ENCODE measurements at regions not wholly inside any gene's neighbourhood (a gene's known extent, or its start where the extent isn't known, plus 50 kb on each side); places are given as distances from the start of the nearest gene placed in this dataset.
A peak's percentile ranks its signal among the peaks of the same experiment; 100 is the strongest.

GRCh38 chr6:6714118-6714897, 125.8 kb downstream of the LY86 start:
- H3K4me1 ChIP-seq (ENCODE audit: control insufficient read depth in 5 of 5, insufficient read depth in 5 of 5, low read length in 5 of 5), result peaks cover 9 to 39% (median 31%) of the 10 kb centered on the region in 5 donors
- no peak overlapping the region for H3K4me3 ChIP-seq (ENCODE audit: low read depth in 1 of 5, low read length in 5 of 5)
- no peaks in the 10 kb centered on the region for H3K27me3 ChIP-seq (ENCODE audit: control insufficient read depth in 5 of 5, insufficient read depth in 4 of 5, low read length in 5 of 5)
- H3K9me3 ChIP-seq (ENCODE audit: control insufficient read depth in 5 of 5, low read length in 5 of 5), result no peaks in the 10 kb centered on the region
- no peak overlapping the region for H3K27ac ChIP-seq (ENCODE audit: low read depth, low read length)
- H3K9ac ChIP-seq (ENCODE audit: low read length in 5 of 5), result no peak overlapping the region
- no peaks in the 10 kb centered on the region for H3K36me3 ChIP-seq (ENCODE audit: control insufficient read depth in 5 of 5, insufficient read depth in 5 of 5, low read length in 5 of 5)

GRCh38 chr6:6714953-6715352, 126.4 kb downstream of the LY86 start:
- Histone ChIP-seq H3K27ac (ENCODE audit: low read depth, low read length) (no peak overlapping the region), H3K4me3 (ENCODE audit: low read depth in 1 of 5, low read length in 5 of 5) (no peak overlapping the region), H3K27me3 (ENCODE audit: control insufficient read depth in 5 of 5, insufficient read depth in 4 of 5, low read length in 5 of 5) (no peaks in the 10 kb centered on the region), H3K4me1 (ENCODE audit: control insufficient read depth in 5 of 5, insufficient read depth in 5 of 5, low read length in 5 of 5) (peaks cover 9 to 39% (median 31%) of the 10 kb centered on the region in 5 donors), H3K9me3 (ENCODE audit: control insufficient read depth in 5 of 5, low read length in 5 of 5) (no peaks in the 10 kb centered on the region), H3K36me3 (ENCODE audit: control insufficient read depth in 5 of 5, insufficient read depth in 5 of 5, low read length in 5 of 5) (no peaks in the 10 kb centered on the region), H3K9ac (ENCODE audit: low read length in 5 of 5) (no peak overlapping the region)

- H3K27ac ChIP-seq (ENCODE audit: low read depth, low read length), result no peak overlapping the region
- peaks cover 9 to 39% (median 31%) of the 10 kb centered on the region in 5 donors for H3K4me1 ChIP-seq (ENCODE audit: control insufficient read depth in 5 of 5, insufficient read depth in 5 of 5, low read length in 5 of 5)
- H3K9me3 ChIP-seq (ENCODE audit: control insufficient read depth in 5 of 5, low read length in 5 of 5), result no peaks in the 10 kb centered on the region
- H3K9ac ChIP-seq (ENCODE audit: low read length in 5 of 5), result no peak overlapping the region
- H3K27me3 ChIP-seq (ENCODE audit: control insufficient read depth in 5 of 5, insufficient read depth in 4 of 5, low read length in 5 of 5), result no peaks in the 10 kb centered on the region
- H3K4me3 ChIP-seq (ENCODE audit: low read depth in 1 of 5, low read length in 5 of 5), result no peak overlapping the region
- no peaks in the 10 kb centered on the region for H3K36me3 ChIP-seq (ENCODE audit: control insufficient read depth in 5 of 5, insufficient read depth in 5 of 5, low read length in 5 of 5)
Observed at GRCh38 chr6:6715465-6715864, 126.9 kb downstream of the LY86 start.

GRCh38 chr6:6716998-6717763, 128.7 kb downstream of the LY86 start:
- Histone ChIP-seq H3K4me3 (ENCODE audit: low read depth in 1 of 5, low read length in 5 of 5) (no peak overlapping the region), H3K4me1 (ENCODE audit: control insufficient read depth in 5 of 5, insufficient read depth in 5 of 5, low read length in 5 of 5) (peaks cover 9 to 32% (median 25%) of the 10 kb centered on the region in 5 donors)

GRCh38 chr6:6717953-6718352, 129.4 kb downstream of the LY86 start:
- no peaks in the 10 kb centered on the region for H3K36me3 ChIP-seq (ENCODE audit: control insufficient read depth in 5 of 5, insufficient read depth in 5 of 5, low read length in 5 of 5)
- no peak overlapping the region for H3K9ac ChIP-seq (ENCODE audit: low read length in 5 of 5)
- peaks cover 6 to 28% (median 21%) of the 10 kb centered on the region in 5 donors for H3K4me1 ChIP-seq (ENCODE audit: control insufficient read depth in 5 of 5, insufficient read depth in 5 of 5, low read length in 5 of 5)
- no peak overlapping the region for H3K4me3 ChIP-seq (ENCODE audit: low read depth in 1 of 5, low read length in 5 of 5)
- H3K9me3 ChIP-seq (ENCODE audit: control insufficient read depth in 5 of 5, low read length in 5 of 5), result no peaks in the 10 kb centered on the region
- no peak overlapping the region for H3K27ac ChIP-seq (ENCODE audit: low read depth, low read length)
- no peaks in the 10 kb centered on the region for H3K27me3 ChIP-seq (ENCODE audit: control insufficient read depth in 5 of 5, insufficient read depth in 4 of 5, low read length in 5 of 5)

More at GRCh38 chr6:6716998-6717763, 128.7 kb downstream of the LY86 start:
- no peaks in the 10 kb centered on the region for H3K9me3 ChIP-seq (ENCODE audit: control insufficient read depth in 5 of 5, low read length in 5 of 5)
- H3K36me3 ChIP-seq (ENCODE audit: control insufficient read depth in 5 of 5, insufficient read depth in 5 of 5, low read length in 5 of 5), result no peaks in the 10 kb centered on the region
- no peak overlapping the region for H3K27ac ChIP-seq (ENCODE audit: low read depth, low read length)
- no peak overlapping the region for H3K9ac ChIP-seq (ENCODE audit: low read length in 5 of 5)
- no peaks in the 10 kb centered on the region for H3K27me3 ChIP-seq (ENCODE audit: control insufficient read depth in 5 of 5, insufficient read depth in 4 of 5, low read length in 5 of 5)

- Histone ChIP-seq H3K4me1 (ENCODE audit: control insufficient read depth in 5 of 5, insufficient read depth in 5 of 5, low read length in 5 of 5) (peaks cover 12 to 47% (median 35%) of the 10 kb centered on the region in 5 donors), H3K9ac (ENCODE audit: low read length in 5 of 5) (no peak overlapping the region), H3K36me3 (ENCODE audit: control insufficient read depth in 5 of 5, insufficient read depth in 5 of 5, low read length in 5 of 5) (no peaks in the 10 kb centered on the region)
Observed at GRCh38 chr6:6721606-6722005, 133.1 kb downstream of the LY86 start.

GRCh38 chr6:6722195-6722594, 133.7 kb downstream of the LY86 start:
- Histone ChIP-seq H3K27me3 (ENCODE audit: control insufficient read depth in 5 of 5, insufficient read depth in 4 of 5, low read length in 5 of 5) (no peaks in the 10 kb centered on the region), H3K4me3 (ENCODE audit: low read depth in 1 of 5, low read length in 5 of 5) (no peak overlapping the region), H3K9ac (ENCODE audit: low read length in 5 of 5) (no peak overlapping the region), H3K27ac (ENCODE audit: low read depth, low read length) (peak overlapping the region; percentile 96), H3K36me3 (ENCODE audit: control insufficient read depth in 5 of 5, insufficient read depth in 5 of 5, low read length in 5 of 5) (no peaks in the 10 kb centered on the region), H3K4me1 (ENCODE audit: control insufficient read depth in 5 of 5, insufficient read depth in 5 of 5, low read length in 5 of 5) (peaks cover 12 to 46% (median 35%) of the 10 kb centered on the region in 5 donors), H3K9me3 (ENCODE audit: control insufficient read depth in 5 of 5, low read length in 5 of 5) (no peaks in the 10 kb centered on the region)

More at GRCh38 chr6:6721606-6722005, 133.1 kb downstream of the LY86 start:
- Histone ChIP-seq H3K27me3 (ENCODE audit: control insufficient read depth in 5 of 5, insufficient read depth in 4 of 5, low read length in 5 of 5) (no peaks in the 10 kb centered on the region), H3K27ac (ENCODE audit: low read depth, low read length) (no peak overlapping the region), H3K4me3 (ENCODE audit: low read depth in 1 of 5, low read length in 5 of 5) (no peak overlapping the region), H3K9me3 (ENCODE audit: control insufficient read depth in 5 of 5, low read length in 5 of 5) (no peaks in the 10 kb centered on the region)

GRCh38 chr6:6723361-6723760, 134.8 kb downstream of the LY86 start:
- Histone ChIP-seq H3K27ac (ENCODE audit: low read depth, low read length) (peak overlapping the region; percentile 96), H3K4me1 (ENCODE audit: control insufficient read depth in 5 of 5, insufficient read depth in 5 of 5, low read length in 5 of 5) (peaks cover 10 to 36% (median 34%) of the 10 kb centered on the region in 5 donors), H3K4me3 (ENCODE audit: low read depth in 1 of 5, low read length in 5 of 5) (no peak overlapping the region), H3K9ac (ENCODE audit: low read length in 5 of 5) (peak overlapping the region in 4 of 5 donors; percentile 63 to 73 (median 70)), H3K9me3 (ENCODE audit: control insufficient read depth in 5 of 5, low read length in 5 of 5) (no peaks in the 10 kb centered on the region), H3K36me3 (ENCODE audit: control insufficient read depth in 5 of 5, insufficient read depth in 5 of 5, low read length in 5 of 5) (no peaks in the 10 kb centered on the region), H3K27me3 (ENCODE audit: control insufficient read depth in 5 of 5, insufficient read depth in 4 of 5, low read length in 5 of 5) (no peaks in the 10 kb centered on the region)

GRCh38 chr6:6723921-6724538, 135.5 kb downstream of the LY86 start:
- H3K27me3 ChIP-seq (ENCODE audit: control insufficient read depth in 5 of 5, insufficient read depth in 4 of 5, low read length in 5 of 5), result no peaks in the 10 kb centered on the region
- peak overlapping the region; percentile 2 to 64 (median 49) for H3K4me3 ChIP-seq (ENCODE audit: low read depth in 1 of 5, low read length in 5 of 5)
- H3K36me3 ChIP-seq (ENCODE audit: control insufficient read depth in 5 of 5, insufficient read depth in 5 of 5, low read length in 5 of 5), result no peaks in the 10 kb centered on the region
- peak overlapping the region; percentile 96 for H3K27ac ChIP-seq (ENCODE audit: low read depth, low read length)
- H3K9me3 ChIP-seq (ENCODE audit: control insufficient read depth in 5 of 5, low read length in 5 of 5), result no peaks in the 10 kb centered on the region
- H3K9ac ChIP-seq (ENCODE audit: low read length in 5 of 5), result peak overlapping the region; percentile 48 to 73 (median 68)
- H3K4me1 ChIP-seq (ENCODE audit: control insufficient read depth in 5 of 5, insufficient read depth in 5 of 5, low read length in 5 of 5), result peaks cover 10 to 36% (median 34%) of the 10 kb centered on the region in 5 donors

All from subcutaneous abdominal adipose tissue (tissue), 5 donors.